ENCODE measurements at regions not wholly inside any gene's neighbourhood (a gene's known extent, or its start where the extent isn't known, plus 50 kb on each side); places are given as distances from the start of the nearest gene placed in this dataset.

- TF ChIP-seq GATA3 (IDR thresholded peaks at IDR 0.05; ENCODE audit: low read depth, low read length) = no peak
- no peak for TF ChIP-seq GATA2 (IDR thresholded peaks at IDR 0.05; ENCODE audit: low read depth, low read length)
These were observed 66.9 kb upstream of the ATP1A1 start for GRCh38 chr1:116306102-116306501.
